ENCODE measurements at regions not wholly inside any gene's neighbourhood (a gene's known extent, or its start where the extent isn't known, plus 50 kb on each side); places are given as distances from the start of the nearest gene placed in this dataset.
"Not testable (repeated sequence)": the region's sequence is repeated elsewhere in the genome, so short reads cannot be mapped to it uniquely, and the experiment has no call there.

DNA sequence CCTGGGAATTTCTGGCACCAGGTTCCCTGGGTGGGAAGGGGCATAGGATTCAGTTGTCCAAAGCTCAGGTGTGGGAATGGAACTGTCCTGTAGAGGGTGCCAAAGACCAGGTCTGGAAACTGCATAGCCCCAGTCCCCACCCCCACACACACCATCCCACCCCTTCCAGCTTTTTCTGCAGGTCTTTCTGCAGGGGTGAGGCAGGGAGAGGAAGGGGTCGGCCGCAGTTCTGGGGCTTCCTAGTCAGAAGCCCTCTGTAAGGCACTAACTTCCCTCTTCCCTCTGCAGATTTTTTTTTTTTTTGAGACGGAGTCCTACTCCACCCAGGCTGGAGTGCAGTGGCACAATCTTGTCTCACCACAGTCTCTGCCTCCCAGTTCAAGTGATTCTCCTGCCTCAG, 1949.7 kb downstream of the FOXD4L5 start:
- TF ChIP-seq, protein P1, sequence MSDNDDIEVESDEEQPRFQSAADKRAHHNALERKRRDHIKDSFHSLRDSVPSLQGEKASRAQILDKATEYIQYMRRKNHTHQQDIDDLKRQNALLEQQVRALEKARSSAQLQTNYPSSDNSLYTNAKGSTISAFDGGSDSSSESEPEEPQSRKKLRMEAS (IDR thresholded peaks at IDR 0.05), result not testable (repeated sequence)
- TF ChIP-seq, protein P2, sequence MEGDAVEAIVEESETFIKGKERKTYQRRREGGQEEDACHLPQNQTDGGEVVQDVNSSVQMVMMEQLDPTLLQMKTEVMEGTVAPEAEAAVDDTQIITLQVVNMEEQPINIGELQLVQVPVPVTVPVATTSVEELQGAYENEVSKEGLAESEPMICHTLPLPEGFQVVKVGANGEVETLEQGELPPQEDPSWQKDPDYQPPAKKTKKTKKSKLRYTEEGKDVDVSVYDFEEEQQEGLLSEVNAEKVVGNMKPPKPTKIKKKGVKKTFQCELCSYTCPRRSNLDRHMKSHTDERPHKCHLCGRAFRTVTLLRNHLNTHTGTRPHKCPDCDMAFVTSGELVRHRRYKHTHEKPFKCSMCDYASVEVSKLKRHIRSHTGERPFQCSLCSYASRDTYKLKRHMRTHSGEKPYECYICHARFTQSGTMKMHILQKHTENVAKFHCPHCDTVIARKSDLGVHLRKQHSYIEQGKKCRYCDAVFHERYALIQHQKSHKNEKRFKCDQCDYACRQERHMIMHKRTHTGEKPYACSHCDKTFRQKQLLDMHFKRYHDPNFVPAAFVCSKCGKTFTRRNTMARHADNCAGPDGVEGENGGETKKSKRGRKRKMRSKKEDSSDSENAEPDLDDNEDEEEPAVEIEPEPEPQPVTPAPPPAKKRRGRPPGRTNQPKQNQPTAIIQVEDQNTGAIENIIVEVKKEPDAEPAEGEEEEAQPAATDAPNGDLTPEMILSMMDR (IDR thresholded peaks at IDR 0.05 in 2 of 3, conservative IDR thresholded peaks at IDR 0.05 in 1 of 3; ENCODE audit: borderline replicate concordance in 1 of 3, insufficient read depth in 1 of 3, low read depth in 2 of 3, low read length in 2 of 3), result not testable (repeated sequence)
- not testable (repeated sequence) for TF ChIP-seq SP1 (IDR thresholded peaks at IDR 0.05; ENCODE audit: low read depth)
